ENCODE measurements at regions not wholly inside any gene's neighbourhood (a gene's known extent, or its start where the extent isn't known, plus 50 kb on each side); places are given as distances from the start of the nearest gene placed in this dataset.

- no peak for DNase-seq (ENCODE audit: low read depth)
Observed at GRCh38 chr6:122122202-122122601, 277.2 kb upstream of the HSF2 start.

GRCh38 chr6:122122686-122123085 is 276.8 kb upstream of the HSF2 start:
- DNase-seq (ENCODE audit: low read depth): no peak

- DNase-seq (ENCODE audit: low read depth): no peak
Observed at GRCh38 chr6:122124908-122125307, 274.5 kb upstream of the HSF2 start.

GRCh38 chr6:122126894-122127293 is 272.6 kb upstream of the HSF2 start:
- no peak for DNase-seq (ENCODE audit: low read depth)

GRCh38 chr6:122128445-122128844 is 271.0 kb upstream of the HSF2 start:
- DNase-seq (ENCODE audit: low read depth): no peak

GRCh38 chr6:122129313-122130025 is 270.0 kb upstream of the HSF2 start:
- DNase-seq (ENCODE audit: low read depth): no peak

- no peak for DNase-seq (ENCODE audit: low read depth)
Observed at GRCh38 chr6:122130026-122130348, 269.5 kb upstream of the HSF2 start.

GRCh38 chr6:122130518-122130917 is 268.9 kb upstream of the HSF2 start:
- no peak for DNase-seq (ENCODE audit: low read depth)

GRCh38 chr6:122136386-122136785 is 263.1 kb upstream of the HSF2 start:
- DNase-seq (ENCODE audit: low read depth): no peak

- DNase-seq (ENCODE audit: low read depth): no peak
Observed at GRCh38 chr6:122140031-122140430, 259.4 kb upstream of the HSF2 start.

GRCh38 chr6:122141246-122141645 is 258.2 kb upstream of the HSF2 start:
- DNase-seq (ENCODE audit: low read depth): no peak

GRCh38 chr6:122143813-122144601 is 255.4 kb upstream of the HSF2 start:
- no peak for DNase-seq (ENCODE audit: low read depth)

- peak; percentile 42 for DNase-seq (ENCODE audit: low read depth)
Observed at GRCh38 chr6:122145246-122145645, 254.2 kb upstream of the HSF2 start.

GRCh38 chr6:122145741-122146240 is 253.7 kb upstream of the HSF2 start:
- peak; percentile 57 for DNase-seq (ENCODE audit: low read depth)

- no peak for DNase-seq (ENCODE audit: low read depth)
Observed at GRCh38 chr6:122147291-122147690, 252.2 kb upstream of the HSF2 start.

GRCh38 chr6:122151066-122151465 is 248.4 kb upstream of the HSF2 start:
- no peak for DNase-seq (ENCODE audit: low read depth)

- DNase-seq (ENCODE audit: low read depth): no peak
Observed at GRCh38 chr6:122151763-122152162, 247.7 kb upstream of the HSF2 start.

- DNase-seq (ENCODE audit: low read depth): no peak
Observed at GRCh38 chr6:122153557-122153956, 245.9 kb upstream of the HSF2 start.

GRCh38 chr6:122154155-122154554 is 245.3 kb upstream of the HSF2 start:
- no peak for DNase-seq (ENCODE audit: low read depth)

- no peak for DNase-seq (ENCODE audit: low read depth)
Observed at GRCh38 chr6:122154912-122155575, 244.4 kb upstream of the HSF2 start.

- DNase-seq (ENCODE audit: low read depth): no peak
Observed at GRCh38 chr6:122161136-122161535, 238.3 kb upstream of the HSF2 start.

- DNase-seq (ENCODE audit: low read depth): no peak
Observed at GRCh38 chr6:122165014-122165413, 234.4 kb upstream of the HSF2 start.

- DNase-seq (ENCODE audit: low read depth): no peak
Observed at GRCh38 chr6:122170274-122170673, 229.2 kb upstream of the HSF2 start.
